SK-N-SH (cell line): ENCODE measurements at regions not wholly inside any gene's neighbourhood (a gene's known extent, or its start where the extent isn't known, plus 50 kb on each side); places are given as distances from the start of the nearest gene placed in this dataset.

Source experiments
- CTCF ChIA-PET: fragments of 300-600, 350-600 bp; formaldehyde crosslinking; extraction: SDS; loops from one replicate; lab custom pipeline; 2021; lab: Yijun Ruan, JAX
- POLR2A ChIA-PET: fragments of 350-600 bp; sonication (Branson Sonifier 250); formaldehyde crosslinking; extraction: SDS; loops from one replicate; lab custom pipeline; 2020; ENCODE audit warnings: antibody characterized with exemption, inconsistent platforms; lab: Yijun Ruan, JAX
- DNase-seq: peaks from one replicate; pipeline ENCODE4 v3.0.0; 2012
- H2AFZ ChIP-seq: fragments of 200-600 bp; sonication (generic); 2 replicates; pipeline ENCODE4 v1.8.1; 2016; ENCODE audit warnings: antibody characterized with exemption, mild to moderate bottlenecking, low read depth
- H3F3A ChIP-seq: fragments of 200-600 bp; sonication (generic); replicated peaks from 2 replicates; pipeline ENCODE3; 2016; ENCODE audit warnings: antibody characterized with exemption, mild to moderate bottlenecking; ENCODE audit not compliant: insufficient read depth
- H3K27ac ChIP-seq, 2 experiments: fragments of 200-500 bp in 1 of 2; fragments of 200-600 bp in 1 of 2; sonication (Bioruptor generic) in 1 of 2; sonication (generic), shearing (Covaris generic) in 1 of 2; 2 replicates each; pipeline versions ENCODE4 v1.5.1 to v1.6.1; 2014 to 2016; ENCODE audit warnings: low read depth in 2 of 2, inconsistent platforms in 1 of 2, low read length in 1 of 2, mild to moderate bottlenecking in 1 of 2, mixed read lengths in 1 of 2
- H3K27me3 ChIP-seq: fragments of 200-600 bp; sonication (generic), shearing (Covaris generic); 2 replicates; pipeline ENCODE4 v1.6.1; 2016; ENCODE audit warnings: mixed run types; ENCODE audit not compliant: insufficient read depth
- H3K36me3 ChIP-seq, 2 experiments: fragments of 200-500 bp in 1 of 2; fragments of 200-600 bp in 1 of 2; sonication (Bioruptor generic) in 1 of 2; sonication (generic) in 1 of 2; replicated peaks in 1 of 2; 2 replicates each; pipeline versions ENCODE3 to v1.5.1; 2014 to 2016; ENCODE audit warnings: low read length in 1 of 2, mild to moderate bottlenecking in 1 of 2; ENCODE audit not compliant: insufficient read depth in 2 of 2, control insufficient read depth in 1 of 2
- H3K4me1 ChIP-seq, 2 experiments: fragments of 200-500 bp in 1 of 2; fragments of 200-600 bp in 1 of 2; sonication (Bioruptor generic) in 1 of 2; sonication (generic), shearing (Covaris generic) in 1 of 2; 2 replicates each; pipeline versions ENCODE4 v1.5.1 to v1.6.1; 2014 to 2016; ENCODE audit warnings: low read depth in 1 of 2, low read length in 1 of 2, mixed run types in 1 of 2; ENCODE audit not compliant: insufficient read depth in 2 of 2, control insufficient read depth in 1 of 2
- H3K4me2 ChIP-seq: fragments of 200-600 bp; sonication (generic), shearing (Covaris generic); 2 replicates; pipeline ENCODE4 v1.6.1; 2017; ENCODE audit warnings: mixed run types
- H3K4me3 ChIP-seq, 2 experiments: fragments of 200-500 bp in 1 of 2; fragments of 200-600 bp in 1 of 2; sonication (Bioruptor generic) in 1 of 2; sonication (generic), shearing (Covaris generic) in 1 of 2; 2 replicates each; pipeline versions ENCODE4 v1.5.1 to v1.8.1; 2014 to 2016; ENCODE audit warnings: low read depth in 2 of 2, inconsistent platforms in 1 of 2, low read length in 1 of 2, mild to moderate bottlenecking in 1 of 2, mixed read lengths in 1 of 2, moderate library complexity in 1 of 2
- H3K79me2 ChIP-seq: fragments of 200-600 bp; sonication (generic); 2 replicates; pipeline ENCODE4 v1.8.1; 2017; ENCODE audit warnings: mild to moderate bottlenecking; ENCODE audit not compliant: insufficient read depth
- H3K9ac ChIP-seq: fragments of 200-600 bp; sonication (generic); 2 replicates; pipeline ENCODE4 v1.6.1; 2017; ENCODE audit warnings: mixed run types
- H3K9me2 ChIP-seq: fragments of 200-600 bp; sonication (generic); 2 replicates; pipeline ENCODE4 v1.6.1; 2017; ENCODE audit warnings: mixed run types
- H3K9me3 ChIP-seq: fragments of 200-600 bp; sonication (generic); 2 replicates; pipeline ENCODE4 v1.6.1; 2017; ENCODE audit warnings: mixed run types, mild to moderate bottlenecking, moderate library complexity
- H4K20me1 ChIP-seq: fragments of 200-600 bp; sonication (generic); 2 replicates; pipeline ENCODE4 v1.6.1; 2017; ENCODE audit warnings: mild to moderate bottlenecking, mixed run types; ENCODE audit not compliant: insufficient read depth
- CHD2 ChIP-seq: fragments of 150-350 bp; IDR thresholded peaks from 2 replicates; pipeline ENCODE4 v1.6.1; 2018; ENCODE audit warnings: low read length; ENCODE audit not compliant: partially characterized antibody
- ELF1 ChIP-seq: IDR thresholded peaks from 2 replicates; pipeline ENCODE4 v1.4.0; 2012
- FOSL2 ChIP-seq: IDR thresholded peaks from 2 replicates; pipeline ENCODE4 v1.4.0; 2012; ENCODE audit warnings: low read depth, mild to moderate bottlenecking, moderate library complexity, borderline replicate concordance
- FOXJ3 ChIP-seq: sonication (generic); formaldehyde crosslinking; IDR thresholded peaks from 2 replicates; pipeline ENCODE4 v1.5.1; 2020; ENCODE audit warnings: mild to moderate bottlenecking, missing genetic modification reagents
- GATA2 ChIP-seq: sonication (generic); formaldehyde crosslinking; IDR thresholded peaks from 2 replicates; pipeline ENCODE4 v1.5.0; 2020; ENCODE audit warnings: mild to moderate bottlenecking, missing genetic modification reagents
- IRF3 ChIP-seq: fragments of 150-350 bp; IDR thresholded peaks from 2 replicates; pipeline ENCODE4 v1.6.1; 2016; ENCODE audit warnings: mild to moderate bottlenecking, low read depth, low read length
- MAX ChIP-seq: IDR thresholded peaks from 2 replicates; pipeline ENCODE4 v1.4.0; 2012; ENCODE audit warnings: low read depth
- NRF1 ChIP-seq: IDR thresholded peaks from 2 replicates; pipeline ENCODE4 v1.6.1; 2012; ENCODE audit warnings: low read depth, mild to moderate bottlenecking, low read length
- POLR2AphosphoS5 ChIP-seq: IDR thresholded peaks from 2 replicates; pipeline ENCODE4 v1.6.1; 2012; ENCODE audit warnings: low read depth, low read length
- RFX5 ChIP-seq: IDR thresholded peaks from 2 replicates; pipeline ENCODE4 v1.6.1; 2012; ENCODE audit warnings: mild to moderate bottlenecking, improper control_type of control experiment, low read length
- TCF12 ChIP-seq: IDR thresholded peaks from 2 replicates; pipeline ENCODE4 v1.4.0; 2012
- USF1 ChIP-seq: IDR thresholded peaks from 2 replicates; pipeline ENCODE4 v1.4.0; 2012; ENCODE audit warnings: low read depth, borderline replicate concordance
- ZBTB33 ChIP-seq: IDR thresholded peaks from 2 replicates; pipeline ENCODE4 v1.4.0; 2012; ENCODE audit warnings: low read depth, borderline replicate concordance
- WGBS: methylation state at CpG from one replicate; pipeline ENCODE4 v1.1.6; 2017; ENCODE audit warnings: low lambda C conversion rate; 5-methylcytosine and 5-hydroxymethylcytosine counted together
- TF ChIP-seq, protein P1 (sequence below): fragments of 200-600 bp; sonication (generic); IDR thresholded peaks from 2 replicates; pipeline ENCODE4 v1.6.1; 2017; ENCODE audit warnings: antibody characterized with exemption, mild to moderate bottlenecking, moderate library complexity

DNA sequence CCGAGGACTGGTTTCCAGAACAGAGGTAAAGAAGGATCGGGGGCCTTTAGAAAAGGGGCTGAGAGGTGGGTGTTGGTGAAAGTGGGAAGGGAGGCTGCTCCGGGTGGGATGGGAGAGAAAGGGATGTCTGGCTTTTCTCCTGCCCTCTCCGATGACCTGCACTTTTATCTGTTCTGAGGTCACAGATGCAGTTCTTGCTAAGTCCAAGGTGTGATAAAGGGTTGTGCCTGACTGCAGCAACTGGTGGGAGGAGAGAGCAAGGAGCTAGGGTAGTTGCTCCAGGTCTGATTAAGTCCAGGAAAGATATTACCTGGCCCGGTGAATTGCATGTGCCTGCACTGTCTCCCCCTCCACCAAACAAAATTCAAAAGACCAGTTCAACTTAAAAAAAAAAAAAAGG is 145.6 kb upstream of the SOX4 start:
- CTCF ChIA-PET: no interaction called here
- WGBS: 75% methylated on average over 5 of the region's 5 CpGs
- no peak overlapping the region for H3K9ac ChIP-seq
- no peak overlapping the region for H3K4me2 ChIP-seq
- no peaks in the 10 kb centered on the region for H3K9me3 ChIP-seq
- no peak for DNase-seq
- no peaks in the 10 kb centered on the region for H3K9me2 ChIP-seq
- H3K36me3 ChIP-seq: no peaks in the 10 kb centered on the region
- TF ChIP-seq ELF1 (no peak), TCF12 (no peak), MAX (no peak), USF1 (no peak), CHD2 (no peak), FOSL2 (no peak), RFX5 (no peak), GATA2 (CRISPR knock-in tag) (no peak)
- H3K79me2 ChIP-seq: no peaks in the 10 kb centered on the region
- H3K27ac ChIP-seq: no peak overlapping the region
- no peaks in the 10 kb centered on the region for H3K27me3 ChIP-seq
- no peak overlapping the region for H3K4me3 ChIP-seq
- H3F3A ChIP-seq: no peaks in the 10 kb centered on the region
- POLR2A ChIA-PET: no interaction called here
- no peaks in the 10 kb centered on the region for H4K20me1 ChIP-seq
- peaks cover 0 to 4% of the 10 kb centered on the region in 2 experiments; a peak in 1 of 4 replicates for H3K4me1 ChIP-seq
- no peak overlapping the region for H2AFZ ChIP-seq

DNA sequence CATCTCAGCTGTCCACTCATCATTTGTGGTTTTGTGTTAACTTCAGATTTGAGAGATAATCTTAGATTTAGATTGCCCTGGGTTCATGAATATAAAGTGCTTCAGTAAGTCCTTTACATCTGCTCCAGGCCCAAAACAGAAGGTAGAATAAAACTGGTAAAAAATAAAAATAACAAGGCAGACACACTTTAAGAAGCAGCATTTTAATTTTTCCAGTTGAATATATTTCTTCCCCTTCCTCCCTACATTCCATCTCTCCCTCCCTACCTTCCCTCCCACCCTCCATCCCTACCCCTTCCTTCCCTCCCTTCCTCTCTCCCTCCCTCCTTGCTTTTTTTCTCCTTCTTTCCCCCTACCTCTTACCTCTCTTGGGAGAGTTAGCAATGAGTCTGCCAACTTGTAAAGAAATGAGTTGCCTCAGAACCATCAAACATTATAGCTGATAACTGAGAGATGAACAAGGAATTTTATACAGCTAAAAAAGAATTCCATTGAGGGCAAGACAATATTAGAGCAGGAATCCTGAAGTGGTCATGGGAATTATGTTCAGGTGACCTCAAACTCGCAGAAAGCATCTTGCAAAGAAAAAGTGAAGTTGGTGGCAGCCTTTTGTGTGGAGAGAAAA is 145.0 kb upstream of the SOX4 start:
- no peak overlapping the region for H3K9ac ChIP-seq
- H3K27ac ChIP-seq: no peak overlapping the region
- CTCF ChIA-PET: no interaction called here
- peaks cover 0 to 4% of the 10 kb centered on the region in 2 experiments; a peak in 1 of 4 replicates for H3K4me1 ChIP-seq
- no peak overlapping the region for H3K4me3 ChIP-seq
- no peaks in the 10 kb centered on the region for H3K36me3 ChIP-seq
- DNase-seq: no peak
- no peaks in the 10 kb centered on the region for H3F3A ChIP-seq
- no peaks in the 10 kb centered on the region for H3K9me3 ChIP-seq
- H3K27me3 ChIP-seq: no peaks in the 10 kb centered on the region
- no peak overlapping the region for H3K4me2 ChIP-seq
- no peak overlapping the region for H2AFZ ChIP-seq
- H3K9me2 ChIP-seq: no peaks in the 10 kb centered on the region
- no peaks in the 10 kb centered on the region for H3K79me2 ChIP-seq
- no peaks in the 10 kb centered on the region for H4K20me1 ChIP-seq
- TF ChIP-seq GATA2 (CRISPR knock-in tag) (no peak), IRF3 (no peak), FOSL2 (no peak), NRF1 (no peak), ZBTB33 (no peak), POLR2AphosphoS5 (no peak), FOXJ3 (CRISPR knock-in tag) (no peak)
- TF ChIP-seq, protein P1, sequence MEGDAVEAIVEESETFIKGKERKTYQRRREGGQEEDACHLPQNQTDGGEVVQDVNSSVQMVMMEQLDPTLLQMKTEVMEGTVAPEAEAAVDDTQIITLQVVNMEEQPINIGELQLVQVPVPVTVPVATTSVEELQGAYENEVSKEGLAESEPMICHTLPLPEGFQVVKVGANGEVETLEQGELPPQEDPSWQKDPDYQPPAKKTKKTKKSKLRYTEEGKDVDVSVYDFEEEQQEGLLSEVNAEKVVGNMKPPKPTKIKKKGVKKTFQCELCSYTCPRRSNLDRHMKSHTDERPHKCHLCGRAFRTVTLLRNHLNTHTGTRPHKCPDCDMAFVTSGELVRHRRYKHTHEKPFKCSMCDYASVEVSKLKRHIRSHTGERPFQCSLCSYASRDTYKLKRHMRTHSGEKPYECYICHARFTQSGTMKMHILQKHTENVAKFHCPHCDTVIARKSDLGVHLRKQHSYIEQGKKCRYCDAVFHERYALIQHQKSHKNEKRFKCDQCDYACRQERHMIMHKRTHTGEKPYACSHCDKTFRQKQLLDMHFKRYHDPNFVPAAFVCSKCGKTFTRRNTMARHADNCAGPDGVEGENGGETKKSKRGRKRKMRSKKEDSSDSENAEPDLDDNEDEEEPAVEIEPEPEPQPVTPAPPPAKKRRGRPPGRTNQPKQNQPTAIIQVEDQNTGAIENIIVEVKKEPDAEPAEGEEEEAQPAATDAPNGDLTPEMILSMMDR: no peak
- WGBS: 62% methylated on average over 1 of the region's 1 CpG
- POLR2A ChIA-PET: no interaction called here
